ENCODE measurements at regions not wholly inside any gene's neighbourhood (a gene's known extent, or its start where the extent isn't known, plus 50 kb on each side); places are given as distances from the start of the nearest gene placed in this dataset.

GRCh38 chr11:131025020-131025419 is 108.7 kb upstream of the SNX19 start:
- TF ChIP-seq CTCF (conservative IDR thresholded peaks at IDR 0.05 in 1 of 2, IDR thresholded peaks at IDR 0.05 in 1 of 2; ENCODE audit: low read depth in 1 of 2, low read length in 2 of 2) (peak; percentile 77 to 87), EZH2 (IDR thresholded peaks at IDR 0.05; ENCODE audit: low read length, missing control alignments) (no peak)
